ENCODE measurements at regions not wholly inside any gene's neighbourhood (a gene's known extent, or its start where the extent isn't known, plus 50 kb on each side); places are given as distances from the start of the nearest gene placed in this dataset.

GRCh38 chr13:59447031-59447430, 716.7 kb downstream of the DIAPH3 start:
- H3K27me3 ChIP-seq: no peaks in the 10 kb centered on the region
- TF ChIP-seq CTCF (IDR thresholded peaks at IDR 0.05): no peak
- no peak for TF ChIP-seq POLR2AphosphoS5 (IDR thresholded peaks at IDR 0.05)
- no peak for TF ChIP-seq EP300 (IDR thresholded peaks at IDR 0.05)
- no peak for TF ChIP-seq POLR2A (IDR thresholded peaks at IDR 0.05)
- H3K4me3 ChIP-seq: no peak overlapping the region
- no peaks in the 10 kb centered on the region for H3K9me3 ChIP-seq
- no peak overlapping the region for H3K27ac ChIP-seq
- no peaks in the 10 kb centered on the region for H3K36me3 ChIP-seq
- no peaks in the 10 kb centered on the region for H3K4me1 ChIP-seq
- ATAC-seq: no peak

GRCh38 chr13:59447846-59448620, 715.7 kb downstream of the DIAPH3 start:
- H3K36me3 ChIP-seq: no peaks in the 10 kb centered on the region
- H3K9me3 ChIP-seq: no peaks in the 10 kb centered on the region
- no peaks in the 10 kb centered on the region for H3K4me1 ChIP-seq
- 80 to 84% methylated on average over 6 of the region's 6 CpGs for WGBS, 2 donors (ENCODE audit: low coverage in 1 of 2)
- no peak for ATAC-seq
- no peak overlapping the region for H3K27ac ChIP-seq
- H3K4me3 ChIP-seq: no peak overlapping the region
- TF ChIP-seq POLR2A (IDR thresholded peaks at IDR 0.05) (no peak), POLR2AphosphoS5 (IDR thresholded peaks at IDR 0.05) (no peak), EP300 (IDR thresholded peaks at IDR 0.05) (no peak), CTCF (IDR thresholded peaks at IDR 0.05) (no peak)
- H3K27me3 ChIP-seq: no peaks in the 10 kb centered on the region

- Histone ChIP-seq H3K27ac (no peak overlapping the region), H3K4me1 (no peaks in the 10 kb centered on the region), H3K4me3 (no peak overlapping the region), H3K9me3 (no peaks in the 10 kb centered on the region), H3K27me3 (no peaks in the 10 kb centered on the region), H3K36me3 (no peaks in the 10 kb centered on the region)
- WGBS, 2 donors (ENCODE audit: low coverage in 1 of 2): 56 to 81% methylated on average over 2 to 4 of the region's 4 CpGs
- TF ChIP-seq POLR2A (IDR thresholded peaks at IDR 0.05) (no peak), EP300 (IDR thresholded peaks at IDR 0.05) (no peak), POLR2AphosphoS5 (IDR thresholded peaks at IDR 0.05) (no peak), CTCF (IDR thresholded peaks at IDR 0.05) (no peak)
- ATAC-seq: no peak
Observed at GRCh38 chr13:59449750-59450149, 714.0 kb downstream of the DIAPH3 start.

- ATAC-seq: no peak
- WGBS, 2 donors (ENCODE audit: low coverage in 1 of 2): 75% methylated on average over 1 of the region's 1 CpG; no CpG with 5 or more reads in 1 of the 2 donors
- TF ChIP-seq CTCF (IDR thresholded peaks at IDR 0.05) (no peak), POLR2AphosphoS5 (IDR thresholded peaks at IDR 0.05) (no peak), POLR2A (IDR thresholded peaks at IDR 0.05) (no peak), EP300 (IDR thresholded peaks at IDR 0.05) (no peak)
- no peaks in the 10 kb centered on the region for H3K9me3 ChIP-seq
- no peaks in the 10 kb centered on the region for H3K36me3 ChIP-seq
- no peak overlapping the region for H3K27ac ChIP-seq
- no peaks in the 10 kb centered on the region for H3K27me3 ChIP-seq
- H3K4me3 ChIP-seq: no peak overlapping the region
- H3K4me1 ChIP-seq: no peaks in the 10 kb centered on the region
Observed at GRCh38 chr13:59450229-59450628, 713.5 kb downstream of the DIAPH3 start.

- no peaks in the 10 kb centered on the region for H3K9me3 ChIP-seq
- no peaks in the 10 kb centered on the region for H3K36me3 ChIP-seq
- no peak overlapping the region for H3K27ac ChIP-seq
- no peak for ATAC-seq
- TF ChIP-seq EP300 (IDR thresholded peaks at IDR 0.05) (no peak), POLR2AphosphoS5 (IDR thresholded peaks at IDR 0.05) (no peak), POLR2A (IDR thresholded peaks at IDR 0.05) (no peak), CTCF (IDR thresholded peaks at IDR 0.05) (no peak)
- no peaks in the 10 kb centered on the region for H3K4me1 ChIP-seq
- no peaks in the 10 kb centered on the region for H3K27me3 ChIP-seq
- H3K4me3 ChIP-seq: no peak overlapping the region
Observed at GRCh38 chr13:59451236-59451635, 712.5 kb downstream of the DIAPH3 start.

All from gastroesophageal sphincter (tissue), 4 donors.